ENCODE measurements at regions not wholly inside any gene's neighbourhood (a gene's known extent, or its start where the extent isn't known, plus 50 kb on each side); places are given as distances from the start of the nearest gene placed in this dataset.

- no peaks in the 10 kb centered on the region for H3K27me3 Mint-ChIP-seq
- no peak overlapping the region for H3K27ac Mint-ChIP-seq
- H3K9me3 Mint-ChIP-seq, result peaks cover 5% of the 10 kb centered on the region
- DNase-seq, result no peak
- H3K4me1 Mint-ChIP-seq, result peaks cover 12% of the 10 kb centered on the region
- no peak overlapping the region for H3K4me3 Mint-ChIP-seq
- peaks cover 3% of the 10 kb centered on the region for H3K36me3 Mint-ChIP-seq
Observed at GRCh38 chrX:9134366-9134765, 100.4 kb upstream of the FAM9B start.

- H3K27ac Mint-ChIP-seq, result no peak overlapping the region
- H3K9me3 Mint-ChIP-seq, result peaks cover 5% of the 10 kb centered on the region
- no peak overlapping the region for H3K4me3 Mint-ChIP-seq
- DNase-seq, result no peak
- H3K36me3 Mint-ChIP-seq, result peaks cover 3% of the 10 kb centered on the region
- H3K27me3 Mint-ChIP-seq, result no peaks in the 10 kb centered on the region
- peaks cover 4% of the 10 kb centered on the region for H3K4me1 Mint-ChIP-seq
Observed at GRCh38 chrX:9135901-9136510, 102.1 kb upstream of the FAM9B start.

- Mint-ChIP-seq H3K4me1 (no peaks in the 10 kb centered on the region), H3K36me3 (peaks cover 3% of the 10 kb centered on the region), H3K27me3 (no peaks in the 10 kb centered on the region), H3K27ac (no peak overlapping the region), H3K4me3 (no peak overlapping the region), H3K9me3 (peaks cover 5% of the 10 kb centered on the region)
- no peak for DNase-seq
Observed at GRCh38 chrX:9137152-9137551, 103.2 kb upstream of the FAM9B start.

DNA sequence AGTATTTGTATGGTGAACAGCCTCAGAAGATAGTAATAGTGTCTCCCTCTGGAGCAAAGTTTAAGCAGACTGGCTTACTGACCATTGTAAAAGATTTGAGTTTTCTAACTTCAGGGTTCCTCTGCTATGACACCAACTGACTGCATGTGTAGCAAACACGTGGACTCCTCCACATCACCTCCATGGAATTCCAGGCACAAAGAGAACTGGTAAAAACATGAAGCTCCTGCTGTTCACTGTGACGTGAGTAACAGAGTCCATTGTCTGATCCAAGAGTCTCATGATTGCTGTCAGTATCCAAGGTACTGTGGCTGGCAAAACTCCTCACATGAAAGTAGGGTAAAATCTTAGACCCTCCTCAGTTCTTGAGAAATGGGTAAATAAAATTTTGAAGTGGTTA, 107.6 kb upstream of the FAM9B start:
- H3K27me3 Mint-ChIP-seq, result no peaks in the 10 kb centered on the region
- H3K36me3 Mint-ChIP-seq, result no peaks in the 10 kb centered on the region
- no peaks in the 10 kb centered on the region for H3K4me1 Mint-ChIP-seq
- no peak for DNase-seq
- H3K9me3 Mint-ChIP-seq, result no peaks in the 10 kb centered on the region
- no peak overlapping the region for H3K4me3 Mint-ChIP-seq
- H3K27ac Mint-ChIP-seq, result no peak overlapping the region

GRCh38 chrX:9144701-9145241, 110.8 kb upstream of the FAM9B start:
- Mint-ChIP-seq H3K27me3 (no peaks in the 10 kb centered on the region), H3K4me3 (no peak overlapping the region), H3K36me3 (no peaks in the 10 kb centered on the region), H3K9me3 (no peaks in the 10 kb centered on the region), H3K27ac (no peak overlapping the region), H3K4me1 (no peaks in the 10 kb centered on the region)
- DNase-seq, result no peak

GRCh38 chrX:9146657-9147056, 112.7 kb upstream of the FAM9B start:
- Mint-ChIP-seq H3K9me3 (no peaks in the 10 kb centered on the region), H3K4me3 (no peak overlapping the region), H3K27ac (no peak overlapping the region), H3K27me3 (no peaks in the 10 kb centered on the region), H3K4me1 (no peaks in the 10 kb centered on the region), H3K36me3 (peaks cover 3% of the 10 kb centered on the region)
- no peak for DNase-seq

GRCh38 chrX:9147086-9147485, 113.2 kb upstream of the FAM9B start:
- Mint-ChIP-seq H3K36me3 (peaks cover 6% of the 10 kb centered on the region), H3K4me1 (no peaks in the 10 kb centered on the region), H3K27ac (no peak overlapping the region), H3K27me3 (no peaks in the 10 kb centered on the region), H3K4me3 (no peak overlapping the region), H3K9me3 (peaks cover 2% of the 10 kb centered on the region)
- DNase-seq, result no peak

DNA sequence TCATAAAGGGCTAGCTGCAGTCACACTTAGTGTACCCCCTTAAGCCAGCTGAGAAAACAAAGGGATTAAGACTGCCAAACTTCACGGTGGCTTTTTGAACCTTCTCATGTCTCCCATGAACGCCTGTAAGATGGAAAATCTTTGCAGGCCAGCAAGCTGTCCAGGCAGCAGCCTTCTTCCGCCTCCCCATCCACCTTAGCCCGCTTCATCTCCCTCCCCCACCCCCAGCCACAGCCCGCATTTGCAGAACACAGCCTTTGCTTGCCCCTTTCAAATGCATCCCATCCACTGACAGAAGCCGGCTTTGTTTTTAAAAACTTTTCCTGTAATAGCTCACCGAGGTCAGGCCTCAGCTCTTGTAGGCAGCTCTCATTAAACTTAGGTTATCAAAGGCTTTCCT, 113.8 kb upstream of the FAM9B start:
- Mint-ChIP-seq H3K9me3 (peaks cover 2% of the 10 kb centered on the region), H3K36me3 (peaks cover 6% of the 10 kb centered on the region), H3K4me3 (no peak overlapping the region), H3K4me1 (peaks cover 1% of the 10 kb centered on the region), H3K27me3 (no peaks in the 10 kb centered on the region), H3K27ac (no peak overlapping the region)
- DNase-seq, result no peak

- no peaks in the 10 kb centered on the region for H3K27me3 Mint-ChIP-seq
- no peak for DNase-seq
- peaks cover 6% of the 10 kb centered on the region for H3K36me3 Mint-ChIP-seq
- no peak overlapping the region for H3K4me3 Mint-ChIP-seq
- H3K9me3 Mint-ChIP-seq, result peaks cover 2% of the 10 kb centered on the region
- no peak overlapping the region for H3K27ac Mint-ChIP-seq
- peaks cover 8% of the 10 kb centered on the region for H3K4me1 Mint-ChIP-seq
Observed at GRCh38 chrX:9148615-9149399, 114.9 kb upstream of the FAM9B start.

- peaks cover 6% of the 10 kb centered on the region for H3K36me3 Mint-ChIP-seq
- no peak for DNase-seq
- peaks cover 8% of the 10 kb centered on the region for H3K4me1 Mint-ChIP-seq
- no peaks in the 10 kb centered on the region for H3K27me3 Mint-ChIP-seq
- no peak overlapping the region for H3K27ac Mint-ChIP-seq
- peaks cover 2% of the 10 kb centered on the region for H3K9me3 Mint-ChIP-seq
- H3K4me3 Mint-ChIP-seq, result no peak overlapping the region
Observed at GRCh38 chrX:9149501-9150245, 115.7 kb upstream of the FAM9B start.

DNA sequence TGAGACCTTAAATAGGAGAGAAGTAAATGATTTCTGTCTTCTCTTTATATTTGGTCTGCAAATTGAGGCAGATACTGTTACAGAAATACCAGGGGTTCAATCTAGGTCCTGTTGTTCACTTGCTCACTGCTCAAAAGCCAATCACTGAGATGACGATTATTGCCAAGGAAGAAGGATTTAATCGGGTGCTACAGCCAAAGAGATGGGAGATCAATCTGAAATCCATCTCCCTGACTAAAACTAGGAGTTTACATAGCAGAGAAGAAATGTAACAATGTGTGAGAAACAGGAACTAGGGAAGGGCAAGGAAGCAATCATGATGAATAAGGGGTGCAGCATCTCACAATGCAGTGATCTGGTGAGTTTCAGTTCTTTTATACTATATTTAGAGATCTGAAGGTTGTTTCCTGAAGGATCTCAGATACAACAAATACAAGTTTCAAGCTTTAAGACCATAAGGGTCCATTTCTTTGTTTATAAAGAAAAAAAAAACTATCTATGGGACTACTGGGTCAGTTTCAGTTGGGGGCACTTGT, 117.9 kb upstream of the FAM9B start:
- no peak for DNase-seq
- Mint-ChIP-seq H3K27me3 (no peaks in the 10 kb centered on the region), H3K4me1 (peaks cover 8% of the 10 kb centered on the region), H3K27ac (no peak overlapping the region), H3K9me3 (peaks cover 2% of the 10 kb centered on the region), H3K4me3 (no peak overlapping the region), H3K36me3 (peaks cover 6% of the 10 kb centered on the region)

DNA sequence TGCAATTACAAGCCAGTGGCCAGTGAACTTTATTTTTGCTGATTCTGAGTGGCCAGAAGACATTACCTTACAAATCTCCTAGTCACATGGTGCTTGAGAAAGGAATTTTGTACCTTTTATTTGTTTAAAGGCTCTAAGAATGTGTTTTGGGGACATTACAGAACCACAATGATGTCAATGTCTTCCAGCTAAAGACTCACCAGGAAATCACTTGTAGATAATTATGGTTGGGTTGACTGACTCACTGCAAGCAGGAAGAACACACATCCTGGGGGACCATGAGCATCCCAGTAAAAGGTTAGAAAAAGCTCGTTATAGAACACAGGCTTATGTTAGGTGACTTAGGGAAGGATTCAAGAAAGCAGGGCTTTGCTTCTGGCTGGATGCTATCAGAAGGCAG, 119.4 kb upstream of the FAM9B start:
- peaks cover 8% of the 10 kb centered on the region for H3K4me1 Mint-ChIP-seq
- peaks cover 6% of the 10 kb centered on the region for H3K36me3 Mint-ChIP-seq
- no peaks in the 10 kb centered on the region for H3K27me3 Mint-ChIP-seq
- DNase-seq, result no peak
- peak overlapping the region; percentile 61 for H3K27ac Mint-ChIP-seq
- H3K4me3 Mint-ChIP-seq, result no peak overlapping the region
- H3K9me3 Mint-ChIP-seq, result peaks cover 2% of the 10 kb centered on the region

DNA sequence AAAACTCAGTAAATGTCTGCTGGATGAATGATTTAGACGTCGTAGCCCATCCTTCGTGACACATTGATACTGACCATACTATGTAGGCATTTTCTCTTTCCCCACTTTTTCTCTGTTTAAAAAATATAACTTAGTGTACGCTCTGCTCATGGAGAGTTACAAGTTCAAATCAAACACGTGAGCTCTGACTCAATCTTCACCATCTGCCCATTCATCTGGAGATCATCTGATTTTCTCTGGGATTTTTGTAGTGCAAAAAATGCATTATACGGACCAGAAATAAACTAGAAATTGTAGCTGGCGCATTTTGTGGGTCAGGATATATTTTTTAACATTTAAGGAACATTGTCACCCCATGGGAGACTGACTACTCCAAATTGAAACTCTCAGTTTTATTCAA, 124.7 kb upstream of the FAM9B start:
- no peak overlapping the region for H3K4me3 Mint-ChIP-seq
- H3K27ac Mint-ChIP-seq, result no peak overlapping the region
- no peaks in the 10 kb centered on the region for H3K36me3 Mint-ChIP-seq
- H3K9me3 Mint-ChIP-seq, result no peaks in the 10 kb centered on the region
- peaks cover 8% of the 10 kb centered on the region for H3K4me1 Mint-ChIP-seq
- H3K27me3 Mint-ChIP-seq, result no peaks in the 10 kb centered on the region
- DNase-seq, result no peak

DNA sequence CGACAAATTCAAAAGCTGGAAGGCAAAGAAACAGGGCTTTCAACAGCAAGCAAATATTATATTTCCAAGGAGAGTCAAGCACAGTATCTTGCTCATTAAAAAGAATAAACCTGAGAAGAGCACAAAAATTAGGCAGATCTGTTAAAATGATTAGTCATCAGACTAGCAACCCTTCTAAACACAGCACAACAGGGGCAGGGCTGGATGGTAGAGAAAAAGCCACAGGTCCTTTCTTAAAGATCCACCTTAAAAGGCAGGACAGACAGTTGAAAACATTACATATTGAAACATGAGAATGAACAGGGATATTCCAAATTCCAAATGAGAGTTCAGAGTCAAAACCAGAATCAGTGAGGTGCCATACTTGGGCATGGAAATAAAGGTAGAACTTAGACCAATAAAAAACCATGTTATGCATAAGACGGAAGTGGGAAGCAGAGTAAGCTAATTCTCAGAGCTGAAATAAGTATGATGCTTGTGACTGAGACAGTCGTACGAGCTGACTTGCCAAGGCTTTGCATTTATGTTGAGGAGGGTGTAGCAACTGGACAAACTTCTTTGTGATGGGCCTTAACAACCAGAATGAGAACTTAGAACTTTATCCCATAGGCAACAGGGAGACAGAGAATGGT, 126.9 kb upstream of the FAM9B start:
- Mint-ChIP-seq H3K9me3 (no peaks in the 10 kb centered on the region), H3K27me3 (no peaks in the 10 kb centered on the region), H3K27ac (no peak overlapping the region), H3K4me1 (peaks cover 22% of the 10 kb centered on the region), H3K36me3 (peaks cover 7% of the 10 kb centered on the region), H3K4me3 (no peak overlapping the region)
- DNase-seq, result no peak

DNA sequence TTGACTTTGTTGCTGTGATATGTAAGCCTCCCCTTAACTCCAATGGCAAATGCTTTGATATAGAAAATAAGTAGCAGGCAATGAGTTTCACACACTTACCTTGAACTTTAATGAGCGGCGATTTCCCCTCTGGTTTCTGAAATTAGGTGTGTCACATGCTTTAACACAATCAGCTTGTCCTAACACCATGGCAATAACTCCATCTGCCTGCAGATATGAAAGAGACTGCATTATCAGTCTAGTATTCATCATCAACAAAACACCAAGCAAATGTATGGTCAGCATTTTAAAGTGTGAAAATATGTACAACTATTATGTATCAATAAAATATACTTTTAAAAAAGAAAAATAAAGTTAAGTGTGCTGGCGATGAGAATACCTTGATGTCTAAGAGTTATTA, 128.8 kb upstream of the FAM9B start:
- no peaks in the 10 kb centered on the region for H3K27me3 Mint-ChIP-seq
- no peak overlapping the region for H3K4me3 Mint-ChIP-seq
- peaks cover 3% of the 10 kb centered on the region for H3K9me3 Mint-ChIP-seq
- peaks cover 14% of the 10 kb centered on the region for H3K36me3 Mint-ChIP-seq
- H3K27ac Mint-ChIP-seq, result no peak overlapping the region
- peaks cover 26% of the 10 kb centered on the region for H3K4me1 Mint-ChIP-seq
- DNase-seq, result no peak
